Liver (tissue), 8 donors: ENCODE measurements at regions not wholly inside any gene's neighbourhood (a gene's known extent, or its start where the extent isn't known, plus 50 kb on each side); places are given as distances from the start of the nearest gene placed in this dataset.

Experiments
- DNase-seq: peaks from one replicate; pipeline ENCODE4 v3.0.0-alpha.2; 2017; ENCODE audit warnings: low spot score
- H3K27ac ChIP-seq, 2 donors: one replicate each; pipeline ENCODE4 v1.7.0; 2013; ENCODE audit warnings: inconsistent platforms in 2 of 2, low read length in 2 of 2, control low read depth in 1 of 2, low read depth in 1 of 2, mild to moderate bottlenecking in 1 of 2
- H3K27me3 ChIP-seq, 4 donors: one replicate each; pipeline versions ENCODE4 v1.6.1 to v1.7.0; 2013; ENCODE audit warnings: low read length in 3 of 4, inconsistent platforms in 1 of 4, mild to moderate bottlenecking in 1 of 4, moderate library complexity in 1 of 4; ENCODE audit not compliant: control insufficient read depth in 4 of 4, insufficient read depth in 4 of 4
- H3K36me3 ChIP-seq, 4 donors: one replicate each; pipeline versions ENCODE4 v1.6.1 to v1.7.0; 2013; ENCODE audit warnings: low read length in 3 of 4, mild to moderate bottlenecking in 3 of 4, low read depth in 1 of 4, moderate library complexity in 1 of 4; ENCODE audit not compliant: control insufficient read depth in 4 of 4, insufficient read depth in 3 of 4
- H3K4me1 ChIP-seq, 4 donors: one replicate each; pipeline versions ENCODE4 v1.6.1 to v1.7.0; 2013; ENCODE audit warnings: low read length in 3 of 4, mild to moderate bottlenecking in 3 of 4, moderate library complexity in 1 of 4; ENCODE audit not compliant: control insufficient read depth in 4 of 4, insufficient read depth in 4 of 4
- H3K4me3 ChIP-seq, 3 donors: one replicate each; pipeline versions ENCODE4 v1.6.1 to v1.7.0; 2013; ENCODE audit warnings: low read length in 3 of 3, control low read depth in 1 of 3, low read depth in 1 of 3, mild to moderate bottlenecking in 1 of 3
- H3K9ac ChIP-seq, 2 donors: one replicate each; pipeline ENCODE4 v1.7.0; 2013; ENCODE audit warnings: low read length in 2 of 2, mild to moderate bottlenecking in 2 of 2, moderate library complexity in 2 of 2, control low read depth in 1 of 2, low read depth in 1 of 2
- H3K9me3 ChIP-seq, 4 donors: one replicate each; pipeline versions ENCODE4 v1.6.1 to v1.7.0; 2013; ENCODE audit warnings: low read length in 3 of 4; ENCODE audit not compliant: control insufficient read depth in 4 of 4
- EGR1 ChIP-seq, 2 donors: IDR thresholded peaks; 2 replicates each; pipeline ENCODE4 v1.6.1; 2016 to 2018; ENCODE audit warnings: antibody characterized with exemption in 2 of 2, low read depth in 2 of 2
- FOXA1 ChIP-seq: IDR thresholded peaks from 2 replicates; pipeline ENCODE4 v1.6.1; 2016; ENCODE audit warnings: antibody characterized with exemption
- FOXA2 ChIP-seq: IDR thresholded peaks from 2 replicates; pipeline ENCODE4 v1.6.1; 2016; ENCODE audit warnings: antibody characterized with exemption
- GABPA ChIP-seq, 2 donors: IDR thresholded peaks in 1 of 2; conservative IDR thresholded peaks in 1 of 2; 2 replicates each; pipeline ENCODE4 v1.6.1; 2016; ENCODE audit warnings: antibody characterized with exemption in 2 of 2, mild to moderate bottlenecking in 1 of 2, moderate library complexity in 1 of 2
- HNF4A ChIP-seq, 2 donors: conservative IDR thresholded peaks; 2 replicates each; pipeline ENCODE4 v1.6.1; 2016; ENCODE audit warnings: antibody characterized with exemption in 2 of 2, mild to moderate bottlenecking in 2 of 2
- HNF4G ChIP-seq: IDR thresholded peaks from 2 replicates; pipeline ENCODE4 v1.6.1; 2016; ENCODE audit warnings: antibody characterized with exemption
- JUND ChIP-seq, 2 donors: IDR thresholded peaks; 2 replicates each; pipeline ENCODE4 v1.6.1; 2016; ENCODE audit warnings: antibody characterized with exemption in 2 of 2
- NR2F2 ChIP-seq: IDR thresholded peaks from 2 replicates; pipeline ENCODE4 v1.6.1; 2016; ENCODE audit warnings: antibody characterized with exemption
- RAD21 ChIP-seq, 2 donors: IDR thresholded peaks; 2 replicates each; pipeline ENCODE4 v1.6.1; 2016; ENCODE audit warnings: antibody characterized with exemption in 2 of 2, mild to moderate bottlenecking in 2 of 2
- RXRA ChIP-seq, 2 donors: IDR thresholded peaks; 2 replicates each; pipeline ENCODE4 v1.6.1; 2017 to 2018; ENCODE audit warnings: antibody characterized with exemption in 2 of 2, mild to moderate bottlenecking in 1 of 2
- TAF1 ChIP-seq: conservative IDR thresholded peaks from 2 replicates; pipeline ENCODE4 v1.6.1; 2016; ENCODE audit warnings: antibody characterized with exemption, mild to moderate bottlenecking
- YY1 ChIP-seq: IDR thresholded peaks from 2 replicates; pipeline ENCODE4 v1.6.1; 2016; ENCODE audit warnings: antibody characterized with exemption, mild to moderate bottlenecking
- ZBTB33 ChIP-seq: IDR thresholded peaks from 2 replicates; pipeline ENCODE4 v1.6.1; 2016; ENCODE audit warnings: antibody characterized with exemption
- WGBS: extraction: QIAGEN DNeasy Blood & Tissue Kit; methylation state at CpG from one replicate; pipeline ENCODE4 v1.1.7; 2013; 5-methylcytosine and 5-hydroxymethylcytosine counted together
- TF ChIP-seq, protein P1 (sequence below): IDR thresholded peaks from 2 replicates; pipeline ENCODE4 v1.6.1; 2016; ENCODE audit warnings: antibody characterized with exemption
- TF ChIP-seq, protein P2 (sequence below): fragments of 150-350 bp; IDR thresholded peaks from 2 replicates; pipeline ENCODE4 v1.5.1; 2017; ENCODE audit warnings: improper control_type of control experiment, low read depth, low read length; ENCODE audit not compliant: missing input control
- TF ChIP-seq, protein P3 (sequence below): IDR thresholded peaks from 2 replicates; pipeline ENCODE4 v1.6.1; 2016; ENCODE audit warnings: antibody characterized with exemption
- TF ChIP-seq, protein P4 (sequence below): IDR thresholded peaks from 2 replicates; pipeline ENCODE4 v1.6.1; 2016; ENCODE audit warnings: antibody characterized with exemption, mild to moderate bottlenecking
- donor health status: healthy.
- donor health status: healthy.
- donor health status: healthy.
- donor health status: healthy.
- donor health status: healthy.

DNA sequence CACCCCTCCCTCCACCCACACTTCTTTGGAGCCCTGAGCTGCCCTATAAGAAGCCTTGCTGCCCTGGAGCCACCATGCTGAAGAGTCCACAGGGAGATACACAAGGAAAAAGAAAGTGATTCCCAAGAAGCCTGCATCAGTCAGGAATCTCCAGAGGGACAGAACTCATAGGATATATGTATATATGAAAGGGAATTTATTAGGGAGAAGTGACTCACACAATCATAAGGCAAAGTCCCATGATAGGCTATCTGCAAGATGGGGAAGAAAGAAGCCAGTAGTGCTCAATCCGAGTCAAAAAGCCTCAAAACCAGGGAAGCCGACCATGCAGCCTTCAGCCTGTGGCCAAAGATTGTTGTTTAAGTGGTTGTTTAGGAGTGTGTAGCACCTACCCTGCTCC is 87.9 kb downstream of the TMEM114 start:
- no peak overlapping the region for H3K27ac ChIP-seq
- WGBS = 52% methylated on average over 2 of the region's 2 CpGs
- H3K4me1 ChIP-seq = no peaks in the 10 kb centered on the region
- H3K9me3 ChIP-seq = no peaks in the 10 kb centered on the region
- H3K9ac ChIP-seq = no peak overlapping the region
- TF ChIP-seq FOXA2 (no peak), RXRA (IDR thresholded peaks at IDR 0.05) (no peak), NR2F2 (no peak), FOXA1 (no peak)
- TF ChIP-seq, protein P1, sequence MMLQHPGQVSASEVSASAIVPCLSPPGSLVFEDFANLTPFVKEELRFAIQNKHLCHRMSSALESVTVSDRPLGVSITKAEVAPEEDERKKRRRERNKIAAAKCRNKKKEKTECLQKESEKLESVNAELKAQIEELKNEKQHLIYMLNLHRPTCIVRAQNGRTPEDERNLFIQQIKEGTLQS = no peak
- DNase-seq = no peak
- H3K36me3 ChIP-seq = no peaks in the 10 kb centered on the region
- H3K4me3 ChIP-seq = no peak overlapping the region
- no peaks in the 10 kb centered on the region for H3K27me3 ChIP-seq

GRCh38 chr16:8500351-8500750 is 90.0 kb downstream of the TMEM114 start:
- Histone ChIP-seq H3K9me3 (no peaks in the 10 kb centered on the region), H3K27me3 (no peaks in the 10 kb centered on the region), H3K36me3 (no peaks in the 10 kb centered on the region), H3K9ac (no peak overlapping the region), H3K4me3 (no peak overlapping the region), H3K4me1 (no peaks in the 10 kb centered on the region), H3K27ac (no peak overlapping the region)
- TF ChIP-seq, protein P1 = no peak
- TF ChIP-seq TAF1 (no peak), FOXA2 (no peak), ZBTB33 (no peak), YY1 (no peak), HNF4A (conservative IDR thresholded peaks at IDR 0.05) (no peak)
- TF ChIP-seq, protein P2, sequence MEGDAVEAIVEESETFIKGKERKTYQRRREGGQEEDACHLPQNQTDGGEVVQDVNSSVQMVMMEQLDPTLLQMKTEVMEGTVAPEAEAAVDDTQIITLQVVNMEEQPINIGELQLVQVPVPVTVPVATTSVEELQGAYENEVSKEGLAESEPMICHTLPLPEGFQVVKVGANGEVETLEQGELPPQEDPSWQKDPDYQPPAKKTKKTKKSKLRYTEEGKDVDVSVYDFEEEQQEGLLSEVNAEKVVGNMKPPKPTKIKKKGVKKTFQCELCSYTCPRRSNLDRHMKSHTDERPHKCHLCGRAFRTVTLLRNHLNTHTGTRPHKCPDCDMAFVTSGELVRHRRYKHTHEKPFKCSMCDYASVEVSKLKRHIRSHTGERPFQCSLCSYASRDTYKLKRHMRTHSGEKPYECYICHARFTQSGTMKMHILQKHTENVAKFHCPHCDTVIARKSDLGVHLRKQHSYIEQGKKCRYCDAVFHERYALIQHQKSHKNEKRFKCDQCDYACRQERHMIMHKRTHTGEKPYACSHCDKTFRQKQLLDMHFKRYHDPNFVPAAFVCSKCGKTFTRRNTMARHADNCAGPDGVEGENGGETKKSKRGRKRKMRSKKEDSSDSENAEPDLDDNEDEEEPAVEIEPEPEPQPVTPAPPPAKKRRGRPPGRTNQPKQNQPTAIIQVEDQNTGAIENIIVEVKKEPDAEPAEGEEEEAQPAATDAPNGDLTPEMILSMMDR = no peak
- WGBS = 22% methylated on average over 1 of the region's 1 CpG
- no peak for DNase-seq

- H3K27me3 ChIP-seq = no peaks in the 10 kb centered on the region
- no peak overlapping the region for H3K4me3 ChIP-seq
- no peak for TF ChIP-seq FOXA2
- TF ChIP-seq HNF4G = no peak
- TF ChIP-seq, protein P3, sequence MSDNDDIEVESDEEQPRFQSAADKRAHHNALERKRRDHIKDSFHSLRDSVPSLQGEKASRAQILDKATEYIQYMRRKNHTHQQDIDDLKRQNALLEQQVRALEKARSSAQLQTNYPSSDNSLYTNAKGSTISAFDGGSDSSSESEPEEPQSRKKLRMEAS = no peak
- TF ChIP-seq, protein P4, sequence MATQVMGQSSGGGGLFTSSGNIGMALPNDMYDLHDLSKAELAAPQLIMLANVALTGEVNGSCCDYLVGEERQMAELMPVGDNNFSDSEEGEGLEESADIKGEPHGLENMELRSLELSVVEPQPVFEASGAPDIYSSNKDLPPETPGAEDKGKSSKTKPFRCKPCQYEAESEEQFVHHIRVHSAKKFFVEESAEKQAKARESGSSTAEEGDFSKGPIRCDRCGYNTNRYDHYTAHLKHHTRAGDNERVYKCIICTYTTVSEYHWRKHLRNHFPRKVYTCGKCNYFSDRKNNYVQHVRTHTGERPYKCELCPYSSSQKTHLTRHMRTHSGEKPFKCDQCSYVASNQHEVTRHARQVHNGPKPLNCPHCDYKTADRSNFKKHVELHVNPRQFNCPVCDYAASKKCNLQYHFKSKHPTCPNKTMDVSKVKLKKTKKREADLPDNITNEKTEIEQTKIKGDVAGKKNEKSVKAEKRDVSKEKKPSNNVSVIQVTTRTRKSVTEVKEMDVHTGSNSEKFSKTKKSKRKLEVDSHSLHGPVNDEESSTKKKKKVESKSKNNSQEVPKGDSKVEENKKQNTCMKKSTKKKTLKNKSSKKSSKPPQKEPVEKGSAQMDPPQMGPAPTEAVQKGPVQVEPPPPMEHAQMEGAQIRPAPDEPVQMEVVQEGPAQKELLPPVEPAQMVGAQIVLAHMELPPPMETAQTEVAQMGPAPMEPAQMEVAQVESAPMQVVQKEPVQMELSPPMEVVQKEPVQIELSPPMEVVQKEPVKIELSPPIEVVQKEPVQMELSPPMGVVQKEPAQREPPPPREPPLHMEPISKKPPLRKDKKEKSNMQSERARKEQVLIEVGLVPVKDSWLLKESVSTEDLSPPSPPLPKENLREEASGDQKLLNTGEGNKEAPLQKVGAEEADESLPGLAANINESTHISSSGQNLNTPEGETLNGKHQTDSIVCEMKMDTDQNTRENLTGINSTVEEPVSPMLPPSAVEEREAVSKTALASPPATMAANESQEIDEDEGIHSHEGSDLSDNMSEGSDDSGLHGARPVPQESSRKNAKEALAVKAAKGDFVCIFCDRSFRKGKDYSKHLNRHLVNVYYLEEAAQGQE = no peak
- TF ChIP-seq FOXA1 = no peak
- no peak for TF ChIP-seq EGR1 (IDR thresholded peaks at IDR 0.05; ENCODE audit: low read depth in 2 of 2)
- TF ChIP-seq JUND (IDR thresholded peaks at IDR 0.05) = no peak
- TF ChIP-seq TAF1 = no peak
- no peak for TF ChIP-seq GABPA (IDR thresholded peaks at IDR 0.05 in 1 of 2, conservative IDR thresholded peaks at IDR 0.05 in 1 of 2)
- TF ChIP-seq, protein P1 = no peak
- no peak for TF ChIP-seq RAD21 (IDR thresholded peaks at IDR 0.05)
- no peak for TF ChIP-seq RXRA (IDR thresholded peaks at IDR 0.05)
- no peak for TF ChIP-seq HNF4A (conservative IDR thresholded peaks at IDR 0.05)
- no peak overlapping the region for H3K27ac ChIP-seq
- no peaks in the 10 kb centered on the region for H3K9me3 ChIP-seq
- no peaks in the 10 kb centered on the region for H3K4me1 ChIP-seq
- no peaks in the 10 kb centered on the region for H3K36me3 ChIP-seq
- no peak overlapping the region for H3K9ac ChIP-seq
- no peak for DNase-seq
- 57% methylated on average over 3 of the region's 3 CpGs for WGBS
Observed at GRCh38 chr16:8496364-8496763, 93.9 kb downstream of the TMEM114 start.
